ENCODE measurements at regions not wholly inside any gene's neighbourhood (a gene's known extent, or its start where the extent isn't known, plus 50 kb on each side); places are given as distances from the start of the nearest gene placed in this dataset.

DNA sequence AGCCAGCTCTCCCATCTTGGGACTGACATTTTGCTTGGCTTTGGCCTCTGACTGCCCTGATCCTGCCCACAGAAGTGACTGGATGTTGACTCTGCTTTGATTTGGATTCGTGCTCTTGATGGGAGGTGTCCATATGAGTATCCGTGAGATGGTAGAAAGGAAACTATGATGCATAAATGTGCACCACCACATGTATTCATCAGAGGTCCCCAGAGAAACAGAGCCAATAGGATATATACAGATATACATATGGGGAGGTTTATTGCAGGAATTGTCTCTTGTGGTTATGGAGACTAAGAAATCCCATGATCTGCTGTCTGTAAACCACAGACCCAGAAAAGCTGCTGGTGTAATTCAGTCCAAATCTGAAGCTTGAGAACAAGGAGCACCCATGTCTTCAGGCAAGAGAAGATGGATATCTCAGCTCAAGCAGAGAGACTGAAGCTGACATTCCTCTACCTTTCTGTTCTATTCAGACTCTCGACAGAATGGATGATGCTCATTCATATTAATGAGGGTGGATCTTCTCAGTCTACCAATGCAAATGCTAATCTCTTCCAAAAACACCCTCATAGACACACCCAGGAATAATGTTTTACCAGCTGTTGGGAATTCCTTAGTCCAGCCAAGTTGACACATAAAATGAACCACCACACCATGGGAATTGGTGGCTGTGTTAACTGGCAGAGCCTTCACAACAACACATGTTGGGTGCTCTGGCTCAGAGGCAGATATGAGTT, 390.7 kb downstream of the CCSER2 start (continued):
- TF ChIP-seq ZBTB49 (tag by site-specific recombination; IDR thresholded peaks at IDR 0.05; ENCODE audit: low read depth), result no peak
- TF ChIP-seq ZNF707 (tag by site-specific recombination; IDR thresholded peaks at IDR 0.05), result no peak
- TF ChIP-seq ZBTB21 (tag by site-specific recombination; IDR thresholded peaks at IDR 0.05), result no peak
- no peak for TF ChIP-seq ZNF2 (tag by site-specific recombination; IDR thresholded peaks at IDR 0.05)
- no peak for TF ChIP-seq MZF1 (tag by site-specific recombination; IDR thresholded peaks at IDR 0.05; ENCODE audit: borderline replicate concordance)
- TF ChIP-seq ZFP41 (tag by site-specific recombination; IDR thresholded peaks at IDR 0.05; ENCODE audit: borderline replicate concordance), result no peak
- TF ChIP-seq, protein P1, sequence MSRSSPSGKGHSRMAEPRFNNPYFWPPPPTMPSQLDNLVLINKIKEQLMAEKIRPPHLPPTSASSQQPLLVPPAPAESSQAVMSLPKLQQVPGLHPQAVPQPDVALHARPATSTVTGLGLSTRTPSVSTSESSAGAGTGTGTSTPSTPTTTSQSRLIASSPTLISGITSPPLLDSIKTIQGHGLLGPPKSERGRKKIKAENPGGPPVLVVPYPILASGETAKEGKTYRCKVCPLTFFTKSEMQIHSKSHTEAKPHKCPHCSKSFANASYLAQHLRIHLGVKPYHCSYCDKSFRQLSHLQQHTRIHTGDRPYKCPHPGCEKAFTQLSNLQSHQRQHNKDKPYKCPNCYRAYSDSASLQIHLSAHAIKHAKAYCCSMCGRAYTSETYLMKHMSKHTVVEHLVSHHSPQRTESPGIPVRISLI (tag by site-specific recombination; IDR thresholded peaks at IDR 0.05), result no peak
- no peak for TF ChIP-seq ZBTB17 (tag by site-specific recombination; IDR thresholded peaks at IDR 0.05)
- TF ChIP-seq ZNF791 (tag by site-specific recombination; IDR thresholded peaks at IDR 0.05), result no peak
- TF ChIP-seq KLF10 (tag by site-specific recombination; IDR thresholded peaks at IDR 0.05), result no peak
- TF ChIP-seq ZNF302 (tag by site-specific recombination; IDR thresholded peaks at IDR 0.05; ENCODE audit: low read depth), result no peak
- no peak for TF ChIP-seq ZXDB (tag by site-specific recombination; IDR thresholded peaks at IDR 0.05)
- no peak for TF ChIP-seq ZNF626 (tag by site-specific recombination; IDR thresholded peaks at IDR 0.05)

- POLR2A ChIA-PET, result no interaction called here
- Histone ChIP-seq H3K4me1 (ENCODE audit: control insufficient read depth, insufficient read depth, low read length) (no peaks in the 10 kb centered on the region), H3K9me3 (ENCODE audit: control insufficient read depth, insufficient read depth, low read depth, low read length) (no peaks in the 10 kb centered on the region), H3K27ac (ENCODE audit: extremely low read depth, low read depth, low read length) (no peak overlapping the region), H3K4me3 (ENCODE audit: low read depth, low read length) (no peak overlapping the region), H3K36me3 (ENCODE audit: control insufficient read depth in 2 of 2, insufficient read depth in 1 of 2, low read length in 2 of 2) (no peaks in the 10 kb centered on the region)
- CTCF ChIA-PET, result no interaction called here
- no peak for TF ChIP-seq ZNF324 (tag by site-specific recombination; IDR thresholded peaks at IDR 0.05)
- no peak for TF ChIP-seq ZNF132 (tag by site-specific recombination; IDR thresholded peaks at IDR 0.05; ENCODE audit: borderline replicate concordance)
- TF ChIP-seq ZNF148 (tag by site-specific recombination; IDR thresholded peaks at IDR 0.05; ENCODE audit: borderline replicate concordance), result no peak
- no peak for TF ChIP-seq ZEB2 (tag by site-specific recombination; IDR thresholded peaks at IDR 0.05)
- no peak for TF ChIP-seq IKZF3 (tag by site-specific recombination; IDR thresholded peaks at IDR 0.05)
- TF ChIP-seq, protein P2, sequence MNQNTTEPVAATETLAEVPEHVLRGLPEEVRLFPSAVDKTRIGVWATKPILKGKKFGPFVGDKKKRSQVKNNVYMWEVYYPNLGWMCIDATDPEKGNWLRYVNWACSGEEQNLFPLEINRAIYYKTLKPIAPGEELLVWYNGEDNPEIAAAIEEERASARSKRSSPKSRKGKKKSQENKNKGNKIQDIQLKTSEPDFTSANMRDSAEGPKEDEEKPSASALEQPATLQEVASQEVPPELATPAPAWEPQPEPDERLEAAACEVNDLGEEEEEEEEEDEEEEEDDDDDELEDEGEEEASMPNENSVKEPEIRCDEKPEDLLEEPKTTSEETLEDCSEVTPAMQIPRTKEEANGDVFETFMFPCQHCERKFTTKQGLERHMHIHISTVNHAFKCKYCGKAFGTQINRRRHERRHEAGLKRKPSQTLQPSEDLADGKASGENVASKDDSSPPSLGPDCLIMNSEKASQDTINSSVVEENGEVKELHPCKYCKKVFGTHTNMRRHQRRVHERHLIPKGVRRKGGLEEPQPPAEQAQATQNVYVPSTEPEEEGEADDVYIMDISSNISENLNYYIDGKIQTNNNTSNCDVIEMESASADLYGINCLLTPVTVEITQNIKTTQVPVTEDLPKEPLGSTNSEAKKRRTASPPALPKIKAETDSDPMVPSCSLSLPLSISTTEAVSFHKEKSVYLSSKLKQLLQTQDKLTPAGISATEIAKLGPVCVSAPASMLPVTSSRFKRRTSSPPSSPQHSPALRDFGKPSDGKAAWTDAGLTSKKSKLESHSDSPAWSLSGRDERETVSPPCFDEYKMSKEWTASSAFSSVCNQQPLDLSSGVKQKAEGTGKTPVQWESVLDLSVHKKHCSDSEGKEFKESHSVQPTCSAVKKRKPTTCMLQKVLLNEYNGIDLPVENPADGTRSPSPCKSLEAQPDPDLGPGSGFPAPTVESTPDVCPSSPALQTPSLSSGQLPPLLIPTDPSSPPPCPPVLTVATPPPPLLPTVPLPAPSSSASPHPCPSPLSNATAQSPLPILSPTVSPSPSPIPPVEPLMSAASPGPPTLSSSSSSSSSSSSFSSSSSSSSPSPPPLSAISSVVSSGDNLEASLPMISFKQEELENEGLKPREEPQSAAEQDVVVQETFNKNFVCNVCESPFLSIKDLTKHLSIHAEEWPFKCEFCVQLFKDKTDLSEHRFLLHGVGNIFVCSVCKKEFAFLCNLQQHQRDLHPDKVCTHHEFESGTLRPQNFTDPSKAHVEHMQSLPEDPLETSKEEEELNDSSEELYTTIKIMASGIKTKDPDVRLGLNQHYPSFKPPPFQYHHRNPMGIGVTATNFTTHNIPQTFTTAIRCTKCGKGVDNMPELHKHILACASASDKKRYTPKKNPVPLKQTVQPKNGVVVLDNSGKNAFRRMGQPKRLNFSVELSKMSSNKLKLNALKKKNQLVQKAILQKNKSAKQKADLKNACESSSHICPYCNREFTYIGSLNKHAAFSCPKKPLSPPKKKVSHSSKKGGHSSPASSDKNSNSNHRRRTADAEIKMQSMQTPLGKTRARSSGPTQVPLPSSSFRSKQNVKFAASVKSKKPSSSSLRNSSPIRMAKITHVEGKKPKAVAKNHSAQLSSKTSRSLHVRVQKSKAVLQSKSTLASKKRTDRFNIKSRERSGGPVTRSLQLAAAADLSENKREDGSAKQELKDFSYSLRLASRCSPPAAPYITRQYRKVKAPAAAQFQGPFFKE (tag by site-specific recombination; IDR thresholded peaks at IDR 0.05; ENCODE audit: borderline replicate concordance), result no peak
- TF ChIP-seq ZNF513 (tag by site-specific recombination; IDR thresholded peaks at IDR 0.05), result no peak
- no peak for TF ChIP-seq ZNF670 (tag by site-specific recombination; IDR thresholded peaks at IDR 0.05; ENCODE audit: low read depth)
Observed at GRCh38 chr10:84719687-84720086, 391.3 kb downstream of the CCSER2 start.
